Fibroblast of mammary gland (primary cell): ENCODE measurements at regions not wholly inside any gene's neighbourhood (a gene's known extent, or its start where the extent isn't known, plus 50 kb on each side); places are given as distances from the start of the nearest gene placed in this dataset.

Experiments
- DNase-seq: peaks from one replicate; pipeline ENCODE4 v3.0.0-alpha.2; 2010; ENCODE audit warnings: low read depth
- H3K4me3 ChIP-seq: 2 replicates; pipeline ENCODE4 v1.5.1; 2011; ENCODE audit warnings: low read depth, mild to moderate bottlenecking, low read length, moderate library complexity; ENCODE audit not compliant: control insufficient read depth
- TF ChIP-seq, protein P1 (sequence below): conservative IDR thresholded peaks from 2 replicates; pipeline ENCODE4 v1.5.1; 2011; ENCODE audit warnings: low read depth, low read length, inconsistent platforms; ENCODE audit not compliant: control insufficient read depth, insufficient read depth

DNA sequence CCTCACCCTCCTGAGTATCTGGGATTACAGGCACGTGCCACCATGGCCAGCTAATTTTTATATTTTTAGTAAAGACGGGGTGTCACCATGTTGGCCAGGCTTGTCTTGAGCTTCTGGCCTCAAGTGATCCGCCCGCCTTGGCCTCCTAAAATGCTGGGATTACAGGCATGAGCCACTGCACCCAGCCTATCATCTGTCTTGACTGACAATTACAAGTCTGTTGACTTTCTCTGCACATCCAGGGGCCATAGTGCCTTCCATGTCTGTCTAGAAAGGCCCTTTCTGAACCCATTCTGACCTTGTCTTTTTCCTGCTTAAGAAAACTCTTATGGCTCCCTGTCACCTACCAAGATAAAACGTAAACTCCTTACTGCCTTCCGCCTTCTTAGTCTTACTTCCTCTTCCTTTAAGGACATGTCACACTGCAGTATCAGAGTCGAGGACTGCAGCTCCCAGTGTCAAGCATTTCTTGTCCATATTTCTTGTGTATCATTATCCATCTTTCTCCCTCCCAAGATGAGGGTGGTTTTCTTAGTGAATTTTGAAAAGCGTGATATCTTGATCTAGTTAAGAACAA is 49.9 kb upstream of the SHB start:
- H3K4me3 ChIP-seq: no peak overlapping the region
- TF ChIP-seq, protein P1, sequence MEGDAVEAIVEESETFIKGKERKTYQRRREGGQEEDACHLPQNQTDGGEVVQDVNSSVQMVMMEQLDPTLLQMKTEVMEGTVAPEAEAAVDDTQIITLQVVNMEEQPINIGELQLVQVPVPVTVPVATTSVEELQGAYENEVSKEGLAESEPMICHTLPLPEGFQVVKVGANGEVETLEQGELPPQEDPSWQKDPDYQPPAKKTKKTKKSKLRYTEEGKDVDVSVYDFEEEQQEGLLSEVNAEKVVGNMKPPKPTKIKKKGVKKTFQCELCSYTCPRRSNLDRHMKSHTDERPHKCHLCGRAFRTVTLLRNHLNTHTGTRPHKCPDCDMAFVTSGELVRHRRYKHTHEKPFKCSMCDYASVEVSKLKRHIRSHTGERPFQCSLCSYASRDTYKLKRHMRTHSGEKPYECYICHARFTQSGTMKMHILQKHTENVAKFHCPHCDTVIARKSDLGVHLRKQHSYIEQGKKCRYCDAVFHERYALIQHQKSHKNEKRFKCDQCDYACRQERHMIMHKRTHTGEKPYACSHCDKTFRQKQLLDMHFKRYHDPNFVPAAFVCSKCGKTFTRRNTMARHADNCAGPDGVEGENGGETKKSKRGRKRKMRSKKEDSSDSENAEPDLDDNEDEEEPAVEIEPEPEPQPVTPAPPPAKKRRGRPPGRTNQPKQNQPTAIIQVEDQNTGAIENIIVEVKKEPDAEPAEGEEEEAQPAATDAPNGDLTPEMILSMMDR: no peak
- DNase-seq: no peak
